Activated naive CD8-positive, alpha-beta T cell treated with anti-CD3 and anti-CD28 coated beads, Interleukin-2, amount 50 U/mL, for 16 hours (primary cell): ENCODE measurements at regions not wholly inside any gene's neighbourhood (a gene's known extent, or its start where the extent isn't known, plus 50 kb on each side); places are given as distances from the start of the nearest gene placed in this dataset.
"Not testable (repeated sequence)": the region's sequence is repeated elsewhere in the genome, so short reads cannot be mapped to it uniquely, and the experiment has no call there.

Source experiments
- DNase-seq: peaks from one replicate; pipeline ENCODE4 v3.0.0-alpha.2; 2020; ENCODE audit warnings: low read depth, low spot score

GRCh38 chr9:97179616-97180015 is 127.8 kb upstream of the CCDC180 start:
- no peak for DNase-seq

- DNase-seq = no peak
Measured at GRCh38 chr9:97176206-97176605, 131.3 kb upstream of the CCDC180 start.

GRCh38 chr9:97168174-97168573 is 129.2 kb upstream of the CTSV start:
- DNase-seq = not testable (repeated sequence)

DNA sequence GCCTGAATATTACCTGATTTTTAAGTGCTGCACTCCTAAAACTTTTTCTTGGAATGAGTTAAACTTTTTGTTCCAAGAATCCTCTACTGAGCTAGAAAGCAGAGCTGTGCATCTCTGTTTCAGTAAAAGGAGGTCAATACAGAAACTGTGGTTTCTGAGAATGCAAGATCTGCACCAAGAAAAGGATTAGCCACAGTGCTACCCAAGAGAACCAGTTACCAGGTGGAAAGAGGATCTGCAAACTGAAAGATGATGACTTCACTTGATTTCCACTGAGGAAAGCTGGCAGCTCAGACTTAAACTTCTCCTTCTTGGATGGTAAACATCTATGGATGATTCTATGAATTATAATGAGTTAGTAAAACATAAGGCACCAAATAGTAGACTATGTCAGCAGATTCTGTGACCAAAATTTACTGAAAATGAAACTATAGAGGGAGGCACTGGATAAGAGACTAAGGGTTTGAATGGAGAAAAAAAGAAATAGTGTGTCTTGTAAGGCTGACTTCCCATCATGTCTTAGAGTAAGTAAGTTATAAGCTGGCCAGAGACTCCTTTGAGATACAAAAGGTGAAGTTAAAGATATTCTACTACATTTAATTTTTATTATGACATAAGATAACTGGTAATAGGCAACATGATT is 127.7 kb upstream of the CTSV start:
- not testable (repeated sequence) for DNase-seq

- DNase-seq = no peak
Measured at GRCh38 chr9:97160255-97160654, 121.3 kb upstream of the CTSV start.

DNA sequence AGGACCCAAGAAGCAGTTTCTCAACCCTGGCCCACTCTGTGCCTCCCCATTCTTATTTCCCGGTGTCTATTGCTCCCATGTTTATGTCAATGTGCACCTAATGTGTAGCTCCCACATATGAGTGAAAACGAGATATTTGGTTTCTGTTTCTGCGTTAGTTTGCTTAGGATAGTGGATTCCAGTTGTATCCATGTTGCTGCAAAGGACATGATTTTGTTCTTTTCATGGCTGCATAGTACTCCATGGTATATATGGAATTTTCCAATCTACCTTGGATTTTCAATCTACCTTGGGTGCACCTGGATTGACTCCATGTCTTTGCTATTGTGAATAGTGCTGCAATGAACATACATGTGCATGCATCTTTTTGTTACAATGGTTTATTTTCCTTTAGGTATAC is 119.8 kb upstream of the CTSV start:
- DNase-seq = not testable (repeated sequence)

DNA sequence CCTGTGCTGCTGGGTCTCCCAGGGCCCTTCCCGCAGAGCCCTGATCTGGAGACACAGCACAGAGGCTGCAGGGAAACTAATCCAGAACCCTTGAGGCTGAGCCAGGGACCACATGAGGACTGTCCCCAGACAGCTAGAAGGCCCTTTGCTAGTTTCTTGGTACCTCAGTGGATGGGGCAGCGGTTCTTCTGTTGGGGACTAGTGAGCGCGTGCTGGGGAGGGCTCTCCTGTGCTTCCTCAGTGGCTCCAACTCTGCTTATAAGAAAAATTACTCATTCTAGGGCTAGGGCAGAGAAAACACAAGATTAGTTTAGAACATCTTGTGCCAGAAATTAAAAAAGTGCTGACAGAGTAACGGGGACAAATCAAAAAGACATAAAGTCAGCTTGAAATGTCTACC is 116.5 kb upstream of the CTSV start:
- DNase-seq = not testable (repeated sequence)

DNA sequence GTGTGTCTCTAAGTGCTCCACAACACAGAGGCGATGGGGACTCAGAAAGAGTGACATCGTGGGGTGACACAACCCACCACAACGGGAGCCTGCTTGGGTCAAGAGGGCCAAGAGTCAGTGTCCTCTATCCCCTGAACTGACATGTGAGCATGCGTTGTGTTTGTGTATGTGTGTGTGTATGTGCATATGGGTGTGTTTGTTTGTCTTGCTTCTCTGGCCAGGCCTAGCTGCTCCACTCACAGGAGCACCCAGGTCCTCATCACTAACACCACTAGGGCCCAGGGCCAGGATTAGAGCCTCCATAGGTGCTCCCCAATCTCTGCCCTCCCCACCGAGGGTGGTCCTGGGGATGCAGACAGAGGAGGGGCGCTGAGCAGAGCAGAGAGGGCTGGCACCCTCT is 115.0 kb upstream of the CTSV start:
- DNase-seq = no peak

- not testable (repeated sequence) for DNase-seq
Measured at GRCh38 chr9:97153160-97153559, 114.2 kb upstream of the CTSV start.

- not testable (repeated sequence) for DNase-seq
Measured at GRCh38 chr9:97150471-97150870, 111.5 kb upstream of the CTSV start.

DNA sequence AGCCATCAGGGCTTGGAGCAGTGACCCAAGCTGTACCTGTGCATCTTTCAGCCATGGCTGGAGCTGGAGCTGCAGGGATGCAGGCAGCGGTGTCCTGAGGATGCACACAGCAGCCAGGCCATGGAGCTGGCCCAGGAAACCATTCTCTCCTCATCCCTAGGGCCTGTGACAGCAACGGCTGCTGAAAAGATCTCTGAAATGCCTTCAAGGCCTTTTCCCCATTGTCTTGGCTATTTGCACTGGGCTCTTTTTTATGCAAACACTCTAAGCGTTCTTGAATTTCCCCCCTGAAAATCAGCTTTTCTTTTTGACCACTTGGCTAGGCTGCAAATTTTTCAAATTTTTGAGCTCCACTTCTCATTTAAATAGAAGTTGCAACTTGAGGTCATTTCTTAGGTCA is 109.5 kb upstream of the CTSV start:
- not testable (repeated sequence) for DNase-seq

- DNase-seq = not testable (repeated sequence)
Measured at GRCh38 chr9:97145680-97146079, 106.7 kb upstream of the CTSV start.

- DNase-seq = no peak
Measured at GRCh38 chr9:97140566-97140965, 101.6 kb upstream of the CTSV start.

- no peak for DNase-seq
Measured at GRCh38 chr9:97136421-97136820, 97.5 kb upstream of the CTSV start.

DNA sequence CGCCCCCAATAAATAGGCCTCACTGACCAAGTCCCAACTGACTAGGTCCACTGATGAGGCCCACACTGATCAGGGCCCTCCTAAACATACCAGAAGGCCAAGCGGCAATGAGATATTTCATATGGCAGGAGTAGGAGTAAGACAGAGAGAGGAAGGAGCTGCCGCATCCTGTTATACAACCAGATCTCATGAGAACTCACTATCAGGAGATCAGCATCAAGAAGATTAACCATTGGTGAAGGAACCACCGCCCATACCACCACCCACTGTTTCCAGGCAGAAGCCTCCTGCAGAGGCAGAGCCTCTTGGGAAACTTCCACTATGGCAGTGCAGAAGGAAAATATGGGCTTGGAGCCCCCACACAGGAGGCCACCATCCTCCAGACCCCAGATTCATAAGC is 95.0 kb upstream of the CTSV start:
- not testable (repeated sequence) for DNase-seq

- no peak for DNase-seq
Measured at GRCh38 chr9:97132865-97133264, 93.9 kb upstream of the CTSV start.

DNA sequence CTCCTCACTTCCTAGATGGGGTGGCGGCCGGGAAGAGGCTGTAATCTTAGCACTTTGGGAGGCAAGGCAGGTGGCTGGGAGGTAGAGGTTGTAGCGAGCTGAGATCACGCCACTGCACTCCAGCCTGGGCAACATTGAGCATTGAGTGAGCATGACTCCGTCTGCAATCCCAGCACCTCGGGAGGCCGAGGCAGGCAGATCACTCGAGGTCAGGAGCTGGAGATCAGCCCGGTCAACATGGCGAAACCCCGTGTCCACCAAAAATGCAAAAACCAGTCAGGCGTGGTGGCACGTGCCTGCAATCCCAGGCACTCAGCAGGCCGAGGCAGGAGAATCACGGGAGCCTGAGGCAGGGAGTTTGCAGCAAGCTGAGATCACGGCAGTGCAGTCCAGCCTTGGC is 91.9 kb upstream of the CTSV start:
- DNase-seq = not testable (repeated sequence)

DNA sequence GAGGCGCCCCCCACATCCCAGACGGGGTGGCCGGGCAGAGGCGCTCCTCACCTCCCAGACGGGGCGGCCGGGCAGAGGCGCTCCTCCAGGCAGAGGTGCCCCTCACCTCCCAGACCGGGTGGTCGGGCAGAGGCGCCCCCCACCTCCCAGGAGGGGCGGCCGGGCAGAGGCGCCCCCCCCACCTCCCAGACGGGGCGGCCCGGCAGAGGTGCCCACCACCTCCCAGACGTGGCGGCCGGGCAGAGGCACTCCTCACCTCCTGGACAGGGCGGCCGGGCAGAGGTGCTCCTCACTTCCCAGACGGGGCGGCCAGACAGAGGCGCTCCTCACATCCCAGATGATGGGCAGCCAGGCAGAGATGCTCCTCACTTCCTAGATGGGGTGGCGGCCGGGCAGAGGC is 91.4 kb upstream of the CTSV start:
- not testable (repeated sequence) for DNase-seq

GRCh38 chr9:97128919-97129318 is 90.0 kb upstream of the CTSV start:
- DNase-seq = no peak

GRCh38 chr9:97124256-97124655 is 85.3 kb upstream of the CTSV start:
- DNase-seq = no peak

- DNase-seq = no peak
Measured at GRCh38 chr9:97110696-97111095, 71.8 kb upstream of the CTSV start.

DNA sequence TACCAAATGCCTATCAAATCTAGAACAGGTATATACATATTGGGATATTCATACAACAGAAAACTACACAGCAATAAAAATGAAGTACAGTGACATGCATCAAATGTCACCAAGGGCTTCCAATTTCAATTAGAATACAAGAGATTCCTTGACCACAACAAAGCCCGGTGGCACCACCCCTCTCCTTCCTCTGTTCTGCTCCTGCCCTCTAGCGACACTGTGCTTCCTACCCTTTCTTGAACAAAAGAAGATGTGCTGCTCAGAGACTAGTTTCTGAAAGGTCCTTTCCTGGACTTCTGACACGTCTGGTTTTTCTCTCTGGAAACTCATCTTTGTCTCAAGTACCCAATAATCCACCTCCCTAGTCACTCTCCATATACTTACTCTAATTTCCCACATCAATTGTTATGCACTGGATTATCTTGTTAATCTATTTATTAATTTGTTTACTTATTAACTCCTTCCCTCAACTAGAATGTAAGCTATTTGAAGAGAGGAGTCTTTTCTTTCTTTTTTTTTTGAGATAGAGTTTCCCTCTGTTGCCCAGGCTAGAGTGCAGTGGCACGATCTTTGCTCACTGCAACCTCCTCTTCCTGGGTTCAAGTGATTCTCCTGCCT is 70.4 kb upstream of the CTSV start:
- no peak for DNase-seq

GRCh38 chr9:97105220-97105619 is 66.3 kb upstream of the CTSV start:
- DNase-seq = not testable (repeated sequence)
